Calu3 (cell line): ENCODE measurements at regions not wholly inside any gene's neighbourhood (a gene's known extent, or its start where the extent isn't known, plus 50 kb on each side); places are given as distances from the start of the nearest gene placed in this dataset.

ENCODE experiments used
- BruUV-seq: library from RNA; stranded (reverse); fragments of 400-500 nt; replicated peaks from 2 replicates; lab custom pipeline; 2021; lab: Mats Ljungman, UMichigan
- CTCF ChIA-PET: fragments of 300-600 bp; sonication (Branson Sonifier 250); formaldehyde crosslinking; loops from one replicate; lab custom pipeline; 2022; ENCODE audit warnings: antibody characterized with exemption; lab: Charles Lee
- DNase-seq: peaks from one replicate; pipeline ENCODE4 v3.0.0; 2022
- H3K27ac Mint-ChIP-seq: one replicate; pipeline ENCODE4 v1.8.0; 2022; ENCODE audit warnings: mixed read lengths; ENCODE audit not compliant: unreplicated experiment
- H3K27me3 Mint-ChIP-seq: one replicate; pipeline ENCODE4 v1.8.0; 2022; ENCODE audit warnings: mixed read lengths; ENCODE audit not compliant: unreplicated experiment
- H3K36me3 Mint-ChIP-seq: one replicate; pipeline ENCODE4 v1.8.0; 2022; ENCODE audit warnings: mild to moderate bottlenecking, moderate library complexity, mixed read lengths; ENCODE audit not compliant: insufficient read depth, unreplicated experiment
- H3K4me1 Mint-ChIP-seq: one replicate; pipeline ENCODE4 v1.8.0; 2022; ENCODE audit warnings: mild to moderate bottlenecking, low read depth, mixed read lengths; ENCODE audit not compliant: unreplicated experiment
- H3K4me3 Mint-ChIP-seq: one replicate; pipeline ENCODE4 v1.8.0; 2022; ENCODE audit warnings: mild to moderate bottlenecking, low read depth, moderate library complexity, mixed read lengths; ENCODE audit not compliant: unreplicated experiment
- H3K9me3 Mint-ChIP-seq: one replicate; pipeline ENCODE4 v1.8.0; 2022; ENCODE audit warnings: low read depth, mixed read lengths; ENCODE audit not compliant: unreplicated experiment
- CTCF ChIP-seq: fragments of 200-600 bp; IDR thresholded peaks from one replicate; pipeline ENCODE4 v1.8.0; 2022; ENCODE audit warnings: antibody characterized with exemption; ENCODE audit not compliant: unreplicated experiment
- intact Hi-C: fragments of 100-400 bp; cut with micrococcal nuclease; formaldehyde crosslinking; loops from one replicate; pipeline ENCODE4 v1.10.0; 2022; ENCODE audit not compliant: unreplicated experiment

GRCh38 chr17:11182430-11182829 is 58.6 kb upstream of the SHISA6 start:
- Mint-ChIP-seq H3K27ac (no peak overlapping the region), H3K27me3 (no peaks in the 10 kb centered on the region), H3K4me1 (no peaks in the 10 kb centered on the region), H3K4me3 (no peak overlapping the region), H3K36me3 (no peaks in the 10 kb centered on the region), H3K9me3 (peaks cover 9% of the 10 kb centered on the region)
- no TSS peak for BruUV-seq
- TF ChIP-seq CTCF = no peak
- CTCF ChIA-PET = no interaction called here
- DNase-seq = no peak
- intact Hi-C loops = no loop called here

DNA sequence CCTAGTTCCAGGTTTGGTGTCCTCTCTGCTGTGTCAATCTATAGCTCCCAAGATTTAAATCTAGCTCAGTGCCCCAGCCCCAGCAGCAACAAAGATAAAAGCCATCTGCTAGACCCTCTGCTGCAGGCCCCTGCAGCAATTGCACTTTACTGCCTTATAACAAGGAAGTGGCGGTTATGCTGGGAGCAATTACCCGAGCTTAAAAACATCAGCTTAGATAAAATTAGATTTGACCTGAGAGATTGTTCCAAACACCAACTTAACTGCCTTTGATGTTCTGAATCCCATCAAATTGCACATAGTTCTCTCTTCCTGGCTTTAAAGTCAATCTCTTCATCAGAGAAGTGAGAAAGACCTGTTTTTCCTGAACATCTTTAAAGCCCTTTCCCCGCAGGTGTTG is 62.4 kb upstream of the SHISA6 start:
- Mint-ChIP-seq H3K27me3 (no peaks in the 10 kb centered on the region), H3K9me3 (peaks cover 9% of the 10 kb centered on the region), H3K4me3 (no peak overlapping the region), H3K27ac (no peak overlapping the region), H3K36me3 (no peaks in the 10 kb centered on the region), H3K4me1 (no peaks in the 10 kb centered on the region)
- BruUV-seq = no TSS peak
- no peak for TF ChIP-seq CTCF
- CTCF ChIA-PET = no interaction called here
- no peak for DNase-seq
- intact Hi-C loops = no loop called here

GRCh38 chr17:11177340-11177739 is 63.7 kb upstream of the SHISA6 start:
- no peaks in the 10 kb centered on the region for H3K27me3 Mint-ChIP-seq
- no peaks in the 10 kb centered on the region for H3K36me3 Mint-ChIP-seq
- H3K4me1 Mint-ChIP-seq = no peaks in the 10 kb centered on the region
- CTCF ChIA-PET = no interaction called here
- H3K4me3 Mint-ChIP-seq = no peak overlapping the region
- TF ChIP-seq CTCF = no peak
- H3K27ac Mint-ChIP-seq = no peak overlapping the region
- intact Hi-C loops = no loop called here
- DNase-seq = no peak
- BruUV-seq = no TSS peak
- H3K9me3 Mint-ChIP-seq = peaks cover 9% of the 10 kb centered on the region

DNA sequence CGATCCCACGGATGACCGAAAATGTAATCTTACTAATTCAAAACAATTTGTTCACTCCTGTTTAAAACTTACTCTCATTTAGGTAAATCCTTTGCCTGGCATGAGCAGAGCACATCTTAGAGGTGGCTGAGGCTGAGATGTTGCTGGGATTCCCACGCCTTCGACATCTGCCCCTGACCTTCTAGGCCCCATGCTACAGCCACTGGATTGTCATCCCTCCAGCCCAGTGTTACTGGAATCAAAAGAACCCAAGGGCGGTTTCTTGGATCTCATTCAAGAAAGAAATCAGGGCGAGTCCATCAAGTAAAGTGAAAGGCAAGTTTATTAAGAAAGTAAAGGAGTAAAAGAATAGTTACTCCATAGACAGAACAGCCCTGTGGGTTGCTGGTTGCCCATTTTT is 64.5 kb upstream of the SHISA6 start:
- BruUV-seq = no TSS peak

More for the DNA sequence above, 64.5 kb upstream of the SHISA6 start:
- no peaks in the 10 kb centered on the region for H3K36me3 Mint-ChIP-seq
- no peak overlapping the region for H3K27ac Mint-ChIP-seq
- no peaks in the 10 kb centered on the region for H3K4me1 Mint-ChIP-seq
- DNase-seq = no peak
- no peak overlapping the region for H3K4me3 Mint-ChIP-seq
- no peak for TF ChIP-seq CTCF
- intact Hi-C loops = no loop called here
- H3K27me3 Mint-ChIP-seq = no peaks in the 10 kb centered on the region
- CTCF ChIA-PET = no interaction called here
- peaks cover 7% of the 10 kb centered on the region for H3K9me3 Mint-ChIP-seq
